IMR-90 (cell line): ENCODE measurements at regions not wholly inside any gene's neighbourhood (a gene's known extent, or its start where the extent isn't known, plus 50 kb on each side); places are given as distances from the start of the nearest gene placed in this dataset.

Experiments
- ATAC-seq: fragments of 200-7000 bp; cut with Tn5 transposase; 2 replicates; pipeline ENCODE4 v1.9.1; 2020; ENCODE audit warnings: low read depth, mild to moderate bottlenecking, moderate library complexity
- BruUV-seq: library from RNA; stranded (reverse); fragments of 400-500 nt; replicated peaks from 2 replicates; lab custom pipeline; 2021; lab: Mats Ljungman, UMichigan
- CTCF ChIA-PET: fragments of 300-600 bp; formaldehyde crosslinking; extraction: SDS; loops from one replicate; lab custom pipeline; 2021; ENCODE audit warnings: antibody characterized with exemption; lab: Yijun Ruan, JAX
- POLR2A ChIA-PET: fragments of 300-600 bp; sonication (Branson Sonifier 250); formaldehyde crosslinking; loops from one replicate; lab custom pipeline; 2022; ENCODE audit warnings: antibody characterized with exemption; ENCODE audit not compliant: unreplicated experiment; lab: Charles Lee
- DNase-seq: peaks from one replicate; pipeline ENCODE4 v3.0.0; 2013
- H2AFZ ChIP-seq: replicated peaks from 2 replicates; pipeline ENCODE3; 2013; ENCODE audit warnings: low read length, mild to moderate bottlenecking; ENCODE audit not compliant: poor library complexity
- H2AK5ac ChIP-seq: 2 replicates; pipeline ENCODE4 v1.6.1; 2013; ENCODE audit warnings: low read depth, low read length, inconsistent platforms
- H2AK9ac ChIP-seq: replicated peaks from 2 replicates; pipeline ENCODE3; 2013; ENCODE audit warnings: mild to moderate bottlenecking, low read depth, low read length, moderate library complexity; ENCODE audit not compliant: poor library complexity
- H2BK120ac ChIP-seq: 2 replicates; pipeline ENCODE4 v1.6.1; 2013; ENCODE audit warnings: low read depth, low read length, inconsistent platforms
- H2BK15ac ChIP-seq: 3 replicates; pipeline ENCODE4 v1.6.1; 2013; ENCODE audit warnings: low read depth, low read length, inconsistent platforms
- H2BK20ac ChIP-seq: 2 replicates; pipeline ENCODE4 v1.6.1; 2013; ENCODE audit warnings: low read depth, mild to moderate bottlenecking, inconsistent platforms, low read length, moderate library complexity
- H2BK5ac ChIP-seq: 2 replicates; pipeline ENCODE4 v1.6.1; 2013; ENCODE audit warnings: mild to moderate bottlenecking, low read depth, low read length, inconsistent platforms; ENCODE audit not compliant: poor library complexity, severe bottlenecking
- H3K14ac ChIP-seq: replicated peaks from 2 replicates; pipeline ENCODE4 v1.6.1; 2013; ENCODE audit warnings: low read depth, low read length, inconsistent platforms
- H3K18ac ChIP-seq: 2 replicates; pipeline ENCODE4 v1.6.1; 2013; ENCODE audit warnings: low read depth, low read length, control low read depth
- H3K23ac ChIP-seq: 2 replicates; pipeline ENCODE4 v1.6.1; 2013; ENCODE audit warnings: low read depth, low read length, inconsistent platforms
- H3K27ac ChIP-seq: 2 replicates; pipeline ENCODE4 v1.5.1; 2013; ENCODE audit warnings: mild to moderate bottlenecking, control low read depth, low read length; ENCODE audit not compliant: insufficient read depth
- H3K27me3 ChIP-seq: 2 replicates; pipeline ENCODE4 v1.6.1; 2013; ENCODE audit warnings: low read length; ENCODE audit not compliant: control insufficient read depth, insufficient read depth
- H3K36me3 ChIP-seq: 2 replicates; pipeline ENCODE4 v1.6.1; 2013; ENCODE audit warnings: low read length, mixed read lengths; ENCODE audit not compliant: control insufficient read depth, insufficient read depth
- H3K4ac ChIP-seq: 2 replicates; pipeline ENCODE4 v1.6.1; 2013; ENCODE audit warnings: low read depth, low read length, inconsistent platforms
- H3K4me1 ChIP-seq: 2 replicates; pipeline ENCODE4 v1.6.1; 2013; ENCODE audit warnings: low read length, mixed read lengths; ENCODE audit not compliant: control insufficient read depth, insufficient read depth
- H3K4me2 ChIP-seq: 2 replicates; pipeline ENCODE4 v1.6.1; 2013; ENCODE audit warnings: low read depth, mild to moderate bottlenecking, control low read depth, low read length, moderate library complexity
- H3K4me3 ChIP-seq: 2 replicates; pipeline ENCODE4 v1.5.1; 2013; ENCODE audit warnings: low read depth, mild to moderate bottlenecking, control low read depth, low read length, moderate library complexity; ENCODE audit not compliant: insufficient read depth
- H3K56ac ChIP-seq: 2 replicates; pipeline ENCODE4 v1.6.1; 2013; ENCODE audit warnings: low read length, inconsistent platforms; ENCODE audit not compliant: insufficient read depth; ENCODE audit errors: extremely low read depth
- H3K79me1 ChIP-seq, 2 experiments: 2 replicates each; pipeline ENCODE4 v1.6.1; 2013; ENCODE audit warnings: low read length in 2 of 2, inconsistent platforms in 1 of 2, low read depth in 1 of 2
- H3K9ac ChIP-seq: 2 replicates; pipeline ENCODE4 v1.6.1; 2013; ENCODE audit warnings: low read depth, low read length, control low read depth
- H3K9me1 ChIP-seq: 2 replicates; pipeline ENCODE4 v1.6.1; 2013; ENCODE audit warnings: low read length, inconsistent platforms; ENCODE audit not compliant: insufficient read depth
- H3K9me3 ChIP-seq: 2 replicates; pipeline ENCODE4 v1.6.1; 2013; ENCODE audit warnings: low read length; ENCODE audit not compliant: control insufficient read depth, insufficient read depth
- H4K20me1 ChIP-seq: 2 replicates; pipeline ENCODE4 v1.6.1; 2013; ENCODE audit warnings: low read length, inconsistent platforms; ENCODE audit not compliant: insufficient read depth
- H4K5ac ChIP-seq: 2 replicates; pipeline ENCODE4 v1.6.1; 2013; ENCODE audit warnings: mild to moderate bottlenecking, low read depth, low read length, control low read depth
- H4K8ac ChIP-seq, 2 experiments: 2 replicates each; pipeline ENCODE4 v1.6.1; 2013; ENCODE audit warnings: low read depth in 2 of 2, low read length in 2 of 2, control low read depth in 1 of 2, inconsistent platforms in 1 of 2
- H4K91ac ChIP-seq: 2 replicates; pipeline ENCODE4 v1.6.1; 2013; ENCODE audit warnings: low read depth, low read length, inconsistent platforms; ENCODE audit not compliant: insufficient read depth
- CHD1 ChIP-seq: IDR thresholded peaks from 2 replicates; pipeline ENCODE4 v1.6.1; 2012; ENCODE audit warnings: low read depth, low read length, improper control_type of control experiment
- CTCF ChIP-seq: conservative IDR thresholded peaks from 2 replicates; pipeline ENCODE4 v1.5.1; 2012; ENCODE audit warnings: mild to moderate bottlenecking, low read depth, low read length, improper control_type of control experiment
- FOS ChIP-seq: fragments of 150-350 bp; IDR thresholded peaks from 2 replicates; pipeline ENCODE4 v1.6.1; 2016; ENCODE audit warnings: low read depth, low read length
- MXI1 ChIP-seq: IDR thresholded peaks from 2 replicates; pipeline ENCODE4 v1.6.1; 2012; ENCODE audit warnings: low read depth, mild to moderate bottlenecking, low read length, moderate library complexity, borderline replicate concordance
- RCOR1 ChIP-seq: IDR thresholded peaks from 2 replicates; pipeline ENCODE4 v1.6.1; 2012; ENCODE audit warnings: mild to moderate bottlenecking, low read length, improper control_type of control experiment; ENCODE audit not compliant: insufficient replicate concordance
- SMC3 ChIP-seq: fragments of 150-350 bp; IDR thresholded peaks from 2 replicates; pipeline ENCODE4 v1.6.1; 2016; ENCODE audit warnings: low read depth, mild to moderate bottlenecking, antibody characterized with exemption, low read length, moderate library complexity
- WGBS, 2 experiments: methylation state at CpG; one replicate each; pipeline versions ENCODE4 v1.1.5 to v1.1.7; 2013; ENCODE audit warnings: missing lambda C conversion rate in 2 of 2; ENCODE audit not compliant: insufficient read length in 1 of 2; ENCODE audit errors: extremely low coverage in 2 of 2; 5-methylcytosine and 5-hydroxymethylcytosine counted together
- dilution Hi-C: fragments of 300-500 bp; cut with HindIII; formaldehyde crosslinking; loops from one replicate; pipeline ENCODE4 v1.14.3; 2018; ENCODE audit warnings: low sequenced_read_pairs; ENCODE audit not compliant: unreplicated experiment
- in situ Hi-C: fragments of 300-500 bp; cut with MboI; formaldehyde crosslinking; loops from 3 replicates; pipeline ENCODE4 v1.14.3; 2019; ENCODE audit warnings: low sequenced_read_pairs, inconsistent platforms, mixed read lengths
- intact Hi-C: fragments of 100-400 bp; cut with micrococcal nuclease; formaldehyde crosslinking; loops from 2 replicates; pipeline ENCODE4 v1.10.0; 2022

- Histone ChIP-seq H3K9me3 (peaks cover 8% of the 10 kb centered on the region), H3K23ac (no peak overlapping the region), H3K36me3 (no peaks in the 10 kb centered on the region), H3K56ac (no peak overlapping the region), H3K4ac (no peak overlapping the region), H3K9me1 (no peaks in the 10 kb centered on the region), H4K5ac (no peak overlapping the region), H3K9ac (no peak overlapping the region), H2BK120ac (no peak overlapping the region), H4K8ac (no peak overlapping the region), H4K91ac (no peak overlapping the region), H2BK20ac (no peak overlapping the region), H2AK9ac (no peak overlapping the region), H3K14ac (no peak overlapping the region), H3K27me3 (no peaks in the 10 kb centered on the region), H2AK5ac (no peak overlapping the region), H3K4me1 (no peaks in the 10 kb centered on the region), H4K20me1 (no peaks in the 10 kb centered on the region), H2BK15ac (no peak overlapping the region), H3K4me3 (no peak overlapping the region), H2BK5ac (no peak overlapping the region), H3K27ac (no peak overlapping the region), H3K79me1 (no peaks in the 10 kb centered on the region), H2AFZ (no peak overlapping the region), H3K18ac (no peak overlapping the region), H3K4me2 (no peak overlapping the region)
- in situ Hi-C loops, result no loop called here
- intact Hi-C loops, result loop anchor here (10.0 kb wide), 1 partner anchor 1145 kb away; no protein-coding TSS in a partner anchor
- TF ChIP-seq FOS, result no peak
- TF ChIP-seq SMC3, result no peak
- no peak for TF ChIP-seq MXI1
- no peak for TF ChIP-seq RCOR1
- TF ChIP-seq CTCF, result no peak
- TF ChIP-seq CHD1, result no peak
- CTCF ChIA-PET, result no interaction called here
- BruUV-seq, result no TSS peak
- POLR2A ChIA-PET, result no interaction called here
- DNase-seq, result no peak
- WGBS, 2 experiments, result no CpG with 5 or more reads among the region's 3 CpGs
- dilution Hi-C loops, result no loop called here
- ATAC-seq, result no peak
These were observed 357.8 kb downstream of the ICE1 start for GRCh38 chr5:5780253-5780652.
